Left renal pelvis (tissue), 4 donors: ENCODE measurements at regions not wholly inside any gene's neighbourhood (a gene's known extent, or its start where the extent isn't known, plus 50 kb on each side); places are given as distances from the start of the nearest gene placed in this dataset.
"Not testable (repeated sequence)": the region's sequence is repeated elsewhere in the genome, so short reads cannot be mapped to it uniquely, and the experiment has no call there.

Source experiments
- DNase-seq, 4 donors: peaks; one replicate each; pipeline ENCODE4 v3.0.0-alpha.2; 2013; ENCODE audit warnings: low read depth in 4 of 4, low spot score in 3 of 4

DNA sequence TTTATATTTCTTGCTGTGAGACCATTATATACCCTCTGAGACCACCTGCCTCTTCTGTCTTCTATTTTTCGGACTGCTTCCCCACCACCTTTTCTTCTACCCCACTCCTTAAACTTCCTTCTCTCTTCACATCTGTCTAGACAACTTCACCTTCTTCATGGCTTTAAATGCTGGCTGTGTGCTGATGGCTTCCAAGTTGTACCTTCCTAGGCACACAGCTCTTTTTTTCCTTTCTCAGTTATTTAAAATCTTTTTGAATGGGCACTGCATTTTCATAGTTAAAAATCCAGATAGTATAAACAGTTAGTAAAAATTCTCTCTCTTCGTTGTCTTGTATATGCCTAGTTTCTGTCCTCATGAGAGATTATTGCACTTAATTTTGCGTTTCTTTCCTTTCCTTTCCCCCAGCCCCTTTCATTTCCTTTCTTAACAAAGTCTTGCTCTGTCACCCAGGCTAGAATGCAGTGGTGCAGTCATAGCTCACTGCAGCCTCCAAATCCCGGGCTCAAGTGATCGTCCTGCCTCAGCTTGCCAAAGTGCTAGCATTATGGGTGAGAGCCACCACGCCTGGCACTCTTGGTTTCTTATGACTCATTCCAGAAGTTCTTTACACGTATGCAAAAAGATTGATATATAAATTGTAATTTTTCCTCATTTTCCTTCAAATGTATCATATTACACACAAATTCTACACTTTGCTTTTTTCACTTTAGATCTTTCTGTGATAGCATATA is 114.3 kb downstream of the NPIPB5 start:
- DNase-seq, result no peak

- no peak for DNase-seq
Observed at GRCh38 chr16:22625967-22626366, 115.3 kb downstream of the NPIPB5 start.

DNA sequence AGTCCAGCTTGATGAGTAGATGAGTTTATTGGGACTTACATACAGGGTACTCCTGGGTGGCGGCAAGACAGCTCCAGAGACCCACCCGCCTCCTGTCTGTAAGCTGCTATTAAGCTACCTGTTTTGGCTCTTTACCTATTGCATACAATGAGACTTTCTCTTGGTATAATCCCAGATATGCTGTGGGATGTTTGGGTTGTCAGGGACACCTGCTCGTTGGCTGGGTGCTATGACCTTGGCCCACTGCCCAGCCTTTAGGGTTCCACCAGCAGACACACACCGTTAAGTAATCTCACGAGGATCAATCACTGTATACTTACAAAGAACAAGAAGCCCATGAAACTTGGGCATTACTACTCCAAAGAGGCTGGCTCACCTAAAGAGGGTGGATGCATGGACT is 116.4 kb downstream of the NPIPB5 start:
- no peak for DNase-seq

- DNase-seq, result no peak
Observed at GRCh38 chr16:22628994-22629393, 118.3 kb downstream of the NPIPB5 start.

DNA sequence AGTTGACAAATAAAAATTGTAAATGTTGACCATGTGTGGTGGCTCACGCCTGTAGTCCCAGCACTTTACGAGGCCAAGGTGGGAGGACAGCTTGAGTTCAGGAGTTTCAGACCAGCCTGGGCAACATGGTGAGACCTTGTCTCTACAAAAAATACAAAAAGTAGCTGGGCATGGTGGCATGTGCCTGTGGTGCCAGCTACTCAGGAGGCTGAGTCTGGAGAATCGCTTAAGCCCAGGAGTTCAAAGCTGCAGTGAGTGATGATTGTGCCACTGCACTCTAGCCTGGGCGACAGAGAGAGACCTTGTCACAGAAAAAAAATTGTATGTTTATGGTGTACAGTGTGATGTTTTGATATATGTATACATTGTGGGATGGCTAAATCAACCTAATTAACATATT is 119.6 kb downstream of the NPIPB5 start:
- DNase-seq, result no peak

DNA sequence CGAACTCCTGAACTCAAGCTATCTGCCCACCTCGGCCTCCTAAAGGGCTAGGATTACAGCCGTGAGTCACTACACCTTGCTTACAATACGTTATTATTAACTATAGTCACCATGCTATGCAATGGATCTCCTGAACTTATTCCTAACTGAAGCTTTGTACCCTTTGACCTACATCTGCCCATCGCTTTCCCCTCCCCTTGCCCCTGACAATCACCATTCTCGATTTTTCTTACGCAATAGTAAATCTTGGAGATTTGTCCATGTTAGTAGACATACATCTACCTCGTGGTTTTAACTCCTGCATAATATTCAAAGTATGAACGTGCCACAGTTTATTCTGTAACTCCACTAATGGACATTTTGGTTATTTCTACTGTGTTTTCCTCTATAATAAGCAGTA is 120.6 kb downstream of the NPIPB5 start:
- no peak for DNase-seq

DNA sequence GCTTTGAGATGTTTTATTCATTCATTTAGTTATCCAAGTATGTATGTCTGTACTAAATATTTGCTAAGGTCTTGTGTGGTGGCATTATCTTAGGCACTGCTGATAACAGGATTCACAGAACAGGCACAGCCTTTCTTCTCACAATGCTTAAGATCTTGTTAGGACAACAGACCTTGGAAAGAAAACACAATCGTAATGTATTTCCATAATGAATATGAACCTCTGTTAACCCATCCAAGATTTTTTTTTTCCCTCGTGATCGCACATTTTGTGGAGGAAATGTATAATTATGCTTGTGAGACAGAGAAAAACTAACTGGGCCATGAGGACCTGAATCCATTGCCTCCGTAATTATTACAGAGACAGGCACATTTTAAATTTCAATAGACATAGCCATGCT is 121.9 kb downstream of the NPIPB5 start:
- DNase-seq, result no peak

GRCh38 chr16:22633280-22633679 is 122.6 kb downstream of the NPIPB5 start:
- DNase-seq, result no peak

- DNase-seq, result no peak
Observed at GRCh38 chr16:22633799-22634198, 123.1 kb downstream of the NPIPB5 start.

DNA sequence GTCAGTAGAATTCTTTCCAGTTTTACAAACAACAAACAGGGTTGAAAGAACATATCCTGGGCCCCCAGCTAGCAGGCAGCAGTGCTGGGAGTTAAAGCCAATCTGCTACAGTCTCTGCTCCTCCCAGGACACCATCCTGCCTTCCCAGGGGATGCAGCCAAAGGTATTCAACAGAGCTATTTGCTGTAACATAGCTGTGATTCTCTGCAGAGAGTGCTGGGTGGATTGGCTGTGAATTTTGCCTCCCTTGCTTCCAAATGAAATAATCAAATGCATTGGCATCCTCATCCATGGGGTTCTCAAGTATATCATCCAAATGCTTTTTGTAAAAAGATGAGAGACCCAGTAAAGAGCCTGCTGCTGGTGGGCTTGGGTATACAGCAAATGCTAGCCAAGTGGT is 124.3 kb downstream of the NPIPB5 start:
- DNase-seq, result no peak

- no peak for DNase-seq
Observed at GRCh38 chr16:22635357-22635761, 124.7 kb downstream of the NPIPB5 start.

DNA sequence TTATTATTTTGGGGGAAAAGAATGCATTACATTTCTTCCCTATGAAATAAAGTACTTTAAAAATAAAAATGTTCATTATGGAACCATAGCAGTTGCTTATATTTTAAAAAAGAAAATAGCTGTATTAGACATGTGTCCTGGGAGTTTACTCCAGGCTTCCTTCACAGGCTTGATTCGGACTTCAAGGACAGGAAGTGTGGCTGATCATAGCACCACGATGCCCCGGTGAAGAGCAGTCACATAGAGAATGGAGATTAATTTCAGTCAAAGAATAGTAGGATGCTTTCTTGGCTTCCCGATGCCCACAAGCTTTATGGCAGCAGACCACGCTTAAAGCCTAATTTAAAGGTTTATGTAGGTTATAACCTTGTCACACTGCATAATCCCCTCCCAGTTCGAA is 125.1 kb downstream of the NPIPB5 start:
- no peak for DNase-seq

DNA sequence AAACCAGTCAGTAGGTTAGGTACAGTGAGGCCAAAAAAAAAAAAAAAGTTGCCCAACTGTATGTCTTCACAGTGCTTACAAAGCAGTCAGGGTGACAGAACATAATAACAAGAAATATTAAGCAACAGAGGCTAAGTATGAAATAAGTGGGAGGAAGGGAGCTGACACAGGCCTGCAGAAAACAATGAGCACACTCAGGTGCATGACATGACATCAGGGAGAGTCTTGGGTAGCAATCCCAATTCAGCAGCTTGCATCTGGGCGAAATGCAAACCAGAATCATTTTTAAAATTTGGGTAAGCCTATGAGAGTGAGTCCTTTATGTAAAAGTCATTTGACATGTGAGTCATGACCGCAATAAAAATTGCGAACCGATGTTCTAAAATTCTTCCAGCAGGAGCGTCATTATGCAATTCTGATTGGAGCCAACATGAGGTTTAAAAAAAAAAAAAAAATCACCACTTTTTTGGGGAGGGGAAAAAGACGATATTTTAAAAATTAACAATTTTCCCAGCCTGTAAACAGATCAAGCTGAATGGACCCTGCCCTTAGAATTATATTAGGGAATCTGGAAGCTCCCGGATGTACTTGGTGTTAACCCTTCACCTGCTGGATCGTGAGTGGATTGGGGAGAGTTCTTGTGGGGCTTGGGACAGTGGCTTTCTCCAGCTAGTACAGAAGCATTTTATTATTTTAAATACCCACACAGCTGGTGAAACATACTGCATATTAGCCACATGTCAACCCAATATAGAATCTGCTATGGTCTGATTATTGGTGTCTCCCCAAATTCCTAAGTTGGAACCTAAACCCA is 127.9 kb downstream of the NPIPB5 start:
- DNase-seq, result no peak

GRCh38 chr16:22641131-22641628 is 130.5 kb downstream of the NPIPB5 start:
- DNase-seq, result no peak

DNA sequence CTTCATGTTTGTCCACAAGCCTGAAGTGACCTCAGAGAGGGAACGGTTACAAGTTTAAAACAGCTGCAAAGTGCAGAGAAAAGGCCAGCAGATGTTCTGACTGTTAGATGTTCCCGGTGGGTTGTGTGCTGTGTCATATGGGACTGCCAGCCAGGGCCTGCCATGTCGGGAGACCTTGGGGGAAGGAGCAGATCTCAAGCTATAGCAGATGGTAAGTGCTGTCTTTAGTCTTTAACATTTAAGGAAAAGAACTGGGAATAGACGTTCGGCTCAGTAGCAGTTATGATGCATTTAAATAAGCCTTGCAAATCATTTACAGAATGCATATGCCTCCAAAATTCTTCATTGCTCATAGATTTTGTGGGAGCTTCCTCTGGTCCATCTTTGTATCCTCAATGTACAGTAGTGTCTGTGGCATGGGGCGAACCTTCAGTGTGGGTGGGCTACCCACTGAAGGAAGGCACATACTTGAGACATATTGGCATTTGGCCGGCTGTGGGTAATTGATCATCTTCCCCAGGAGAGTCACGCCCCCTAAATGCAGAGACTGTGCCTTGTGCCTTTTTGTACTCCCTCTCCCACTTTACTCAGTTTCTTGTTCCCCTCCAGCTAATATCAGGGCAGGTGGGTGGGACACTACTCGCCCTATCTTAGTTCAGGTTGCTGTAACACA is 131.9 kb downstream of the NPIPB5 start:
- no peak for DNase-seq

GRCh38 chr16:22643203-22643602 is 132.5 kb downstream of the NPIPB5 start:
- not testable (repeated sequence) for DNase-seq

DNA sequence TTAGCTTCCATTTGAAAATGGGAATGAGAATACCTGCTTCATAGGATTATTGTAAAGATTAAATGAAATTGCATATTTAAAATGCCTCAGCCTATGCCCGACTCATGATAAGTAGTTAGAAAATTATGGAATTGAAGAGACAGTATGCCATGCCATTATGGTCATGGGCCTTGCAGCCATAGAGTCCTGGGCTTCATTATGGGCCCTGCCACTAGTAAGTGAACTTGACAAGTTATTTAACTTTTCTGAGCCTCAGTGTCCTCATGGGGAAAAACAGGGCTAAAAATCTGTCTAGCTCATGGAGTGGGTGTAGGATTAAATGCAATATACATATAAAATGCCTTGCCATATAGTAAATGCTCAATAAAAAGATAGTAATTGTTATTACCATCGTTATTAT is 133.2 kb downstream of the NPIPB5 start:
- no peak for DNase-seq

GRCh38 chr16:22645868-22646267 is 135.2 kb downstream of the NPIPB5 start:
- DNase-seq, result no peak

DNA sequence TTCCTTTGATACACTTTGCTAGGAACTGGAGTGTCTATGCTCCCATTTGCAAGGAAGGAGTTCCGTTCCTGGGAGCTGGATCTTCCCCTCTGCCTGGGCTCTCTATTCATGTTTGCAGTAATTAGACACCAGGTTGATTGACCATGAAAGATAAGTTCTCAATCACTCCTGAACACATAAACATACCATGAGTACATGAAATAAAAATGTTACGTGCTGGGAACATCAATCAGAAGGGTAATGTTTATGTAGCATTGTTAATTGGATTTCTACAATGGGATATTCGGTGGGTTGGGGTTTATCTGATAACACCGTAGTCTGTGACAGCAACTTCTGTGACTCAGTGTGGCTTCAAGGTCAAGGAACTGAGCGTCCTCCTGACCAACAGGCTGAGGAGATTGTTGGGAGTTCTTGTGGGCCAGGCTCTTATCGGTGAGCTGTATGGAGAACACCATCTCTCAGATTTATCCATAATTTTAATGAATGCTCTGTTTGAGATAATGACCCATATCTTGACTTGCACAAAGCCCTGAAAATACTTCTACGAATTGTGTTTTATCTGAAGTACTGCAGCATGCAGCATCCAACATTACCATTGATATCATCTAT is 136.4 kb downstream of the NPIPB5 start:
- DNase-seq, result no peak

DNA sequence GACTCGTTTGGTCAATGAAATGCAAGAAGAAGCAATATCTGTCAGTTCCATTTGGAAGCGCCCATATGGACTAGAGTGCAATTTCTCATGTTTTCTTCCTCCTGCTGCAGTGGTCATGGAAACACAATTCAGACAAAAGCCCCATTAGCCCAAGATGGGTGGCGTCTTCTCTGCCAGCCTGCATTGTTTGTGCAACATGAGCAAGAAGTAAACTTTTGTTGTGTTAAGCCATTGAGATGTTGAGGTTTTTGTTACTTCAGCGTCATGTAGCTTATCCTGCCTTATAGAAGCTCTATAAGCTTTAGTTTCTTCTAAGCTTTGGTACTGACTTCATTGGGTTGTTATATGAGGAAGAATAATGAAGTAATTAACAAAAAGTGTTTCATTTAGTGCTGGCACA is 137.4 kb downstream of the NPIPB5 start:
- DNase-seq, result no peak

- no peak for DNase-seq
Observed at GRCh38 chr16:22648941-22649340, 138.2 kb downstream of the NPIPB5 start.
